ENCODE measurements at regions not wholly inside any gene's neighbourhood (a gene's known extent, or its start where the extent isn't known, plus 50 kb on each side); places are given as distances from the start of the nearest gene placed in this dataset.

DNA sequence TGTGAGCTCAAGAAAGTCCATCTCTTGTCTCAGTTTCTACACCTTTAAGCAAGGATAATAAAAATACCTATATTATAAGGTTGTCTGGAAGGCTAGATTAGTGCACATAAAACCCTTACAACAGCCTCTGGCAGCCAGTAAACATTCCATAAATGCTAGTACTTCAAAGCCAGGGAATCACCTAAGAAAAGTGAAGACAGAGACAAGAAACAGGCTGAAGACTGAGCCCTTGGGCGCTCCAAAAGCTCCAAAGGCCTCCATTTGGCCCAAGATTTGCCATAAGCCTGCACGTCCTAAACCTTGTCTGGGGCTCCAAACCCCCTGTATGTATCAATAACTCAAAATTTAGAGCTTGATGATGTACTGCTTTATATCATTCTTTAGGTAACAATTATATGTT lies 52.2 kb upstream of the AKIP1 start:
- Histone ChIP-seq H4K20me1 (no peaks in the 10 kb centered on the region), H3K27me3 (peaks cover 15% of the 10 kb centered on the region), H3K27ac (no peak overlapping the region), H3K9ac (no peak overlapping the region), H3K4me3 (no peak overlapping the region), H3K4me1 (peaks cover 15% of the 10 kb centered on the region), H3K4me2 (no peak overlapping the region), H3K9me3 (no peaks in the 10 kb centered on the region), H3K36me3 (no peaks in the 10 kb centered on the region)
- no peak for TF ChIP-seq Cebpa-rat (IDR thresholded peaks at IDR 0.05)

All from BLaER1 (cell line).